Stimulated activated CD4-positive, alpha-beta T cell treated with anti-CD3 and anti-CD28 coated beads, Interleukin-15, amount 100 ng/mL, for 1 hour (primary cell): ENCODE measurements at regions not wholly inside any gene's neighbourhood (a gene's known extent, or its start where the extent isn't known, plus 50 kb on each side); places are given as distances from the start of the nearest gene placed in this dataset.
"Not testable (repeated sequence)": the region's sequence is repeated elsewhere in the genome, so short reads cannot be mapped to it uniquely, and the experiment has no call there.

Source experiments
- DNase-seq, 2 donors: peaks; one replicate each; pipeline ENCODE4 v3.0.0-alpha.2; 2020; ENCODE audit warnings: low read depth in 1 of 2, low spot score in 1 of 2

GRCh38 chr5:108590799-108591198 is 156.9 kb upstream of the FER start:
- DNase-seq: no peak

GRCh38 chr5:108588323-108588722 is 159.4 kb upstream of the FER start:
- no peak for DNase-seq

- DNase-seq: no peak
Measured at GRCh38 chr5:108587821-108588220, 159.9 kb upstream of the FER start.

GRCh38 chr5:108581026-108581425 is 166.7 kb upstream of the FER start:
- no peak for DNase-seq

- DNase-seq: no peak
Measured at GRCh38 chr5:108579236-108579635, 168.5 kb upstream of the FER start.

GRCh38 chr5:108578791-108579190 is 168.9 kb upstream of the FER start:
- no peak for DNase-seq

- DNase-seq: no peak
Measured at GRCh38 chr5:108567429-108567828, 180.3 kb upstream of the FER start.

- DNase-seq: no peak
Measured at GRCh38 chr5:108564441-108564840, 182.5 kb upstream of the FBXL17 start.

- no peak for DNase-seq
Measured at GRCh38 chr5:108562205-108562454, 180.2 kb upstream of the FBXL17 start.

GRCh38 chr5:108561416-108562204 is 179.7 kb upstream of the FBXL17 start:
- DNase-seq: no peak

- DNase-seq: no peak
Measured at GRCh38 chr5:108560581-108560980, 178.7 kb upstream of the FBXL17 start.

- no peak for DNase-seq
Measured at GRCh38 chr5:108560166-108560565, 178.3 kb upstream of the FBXL17 start.

GRCh38 chr5:108558840-108559239 is 176.9 kb upstream of the FBXL17 start:
- DNase-seq: not testable (repeated sequence)

- not testable (repeated sequence) for DNase-seq
Measured at GRCh38 chr5:108558142-108558541, 176.2 kb upstream of the FBXL17 start.

GRCh38 chr5:108557686-108558085 is 175.8 kb upstream of the FBXL17 start:
- DNase-seq: no peak

- no peak for DNase-seq
Measured at GRCh38 chr5:108556441-108557145, 174.7 kb upstream of the FBXL17 start.

GRCh38 chr5:108548684-108549596 is 167.0 kb upstream of the FBXL17 start:
- no peak for DNase-seq

GRCh38 chr5:108546939-108547338 is 165.0 kb upstream of the FBXL17 start:
- no peak for DNase-seq

- DNase-seq: no peak
Measured at GRCh38 chr5:108545301-108545700, 163.4 kb upstream of the FBXL17 start.

- no peak for DNase-seq
Measured at GRCh38 chr5:108543486-108543885, 161.6 kb upstream of the FBXL17 start.

- no peak for DNase-seq
Measured at GRCh38 chr5:108541836-108542235, 159.9 kb upstream of the FBXL17 start.

- no peak for DNase-seq
Measured at GRCh38 chr5:108536321-108536720, 154.4 kb upstream of the FBXL17 start.
